ENCODE measurements at regions not wholly inside any gene's neighbourhood (a gene's known extent, or its start where the extent isn't known, plus 50 kb on each side); places are given as distances from the start of the nearest gene placed in this dataset.

DNA sequence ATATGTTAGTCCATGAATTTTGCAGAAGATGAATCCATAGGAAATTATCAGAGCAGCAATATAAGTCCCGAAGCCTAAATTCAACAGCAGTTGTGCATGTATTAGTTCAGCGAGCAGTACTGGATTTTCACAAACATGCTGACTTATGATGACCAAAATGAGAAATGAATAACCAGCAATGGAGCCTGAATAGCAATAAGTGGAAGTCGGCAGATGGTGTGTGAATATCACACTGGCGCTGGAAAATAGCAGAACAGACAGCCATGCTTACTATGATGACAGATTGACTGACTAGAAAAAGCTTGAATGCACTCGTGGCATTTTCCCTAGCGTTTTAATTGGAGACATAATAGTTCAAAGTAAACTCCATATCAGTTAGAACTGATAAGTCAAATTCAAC is 1114.5 kb downstream of the DSC3 start:
- H3K36me3 Mint-ChIP-seq: no peaks in the 10 kb centered on the region
- H3K9me3 Mint-ChIP-seq: peaks cover 9 to 33% (median 24%) of the 10 kb centered on the region in 6 donors
- H3K27ac Mint-ChIP-seq: no peak overlapping the region
- no peak for DNase-seq
- H3K4me3 Mint-ChIP-seq: no peak overlapping the region
- H3K4me1 Mint-ChIP-seq: no peaks in the 10 kb centered on the region
- H3K27me3 Mint-ChIP-seq (ENCODE audit: low read depth in 3 of 3): no peaks in the 10 kb centered on the region

DNA sequence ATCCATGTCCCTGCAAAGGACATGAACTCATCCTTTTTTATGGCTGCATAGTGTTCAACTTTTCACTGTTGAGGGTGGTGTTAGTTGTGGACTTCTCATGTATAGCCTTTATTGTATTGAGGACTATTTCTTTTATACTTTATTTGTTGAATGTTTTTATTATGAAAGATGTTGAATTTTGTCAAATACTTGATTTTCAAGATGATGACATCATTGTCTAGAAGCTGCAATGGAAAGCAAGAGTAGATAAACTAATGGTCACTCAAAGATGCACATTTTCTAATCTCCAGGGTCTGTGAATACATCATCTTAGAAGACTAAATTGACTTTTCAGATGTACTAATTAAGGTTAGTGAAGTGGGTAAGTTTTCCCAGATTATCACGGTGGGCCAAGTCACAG is 1117.0 kb downstream of the DSC3 start:
- H3K9me3 Mint-ChIP-seq: peaks cover 5 to 32% (median 22%) of the 10 kb centered on the region in 6 donors
- no peak overlapping the region for H3K27ac Mint-ChIP-seq
- no peaks in the 10 kb centered on the region for H3K27me3 Mint-ChIP-seq (ENCODE audit: low read depth in 3 of 3)
- no peak for DNase-seq
- no peaks in the 10 kb centered on the region for H3K4me1 Mint-ChIP-seq
- H3K36me3 Mint-ChIP-seq: no peaks in the 10 kb centered on the region
- no peak overlapping the region for H3K4me3 Mint-ChIP-seq

DNA sequence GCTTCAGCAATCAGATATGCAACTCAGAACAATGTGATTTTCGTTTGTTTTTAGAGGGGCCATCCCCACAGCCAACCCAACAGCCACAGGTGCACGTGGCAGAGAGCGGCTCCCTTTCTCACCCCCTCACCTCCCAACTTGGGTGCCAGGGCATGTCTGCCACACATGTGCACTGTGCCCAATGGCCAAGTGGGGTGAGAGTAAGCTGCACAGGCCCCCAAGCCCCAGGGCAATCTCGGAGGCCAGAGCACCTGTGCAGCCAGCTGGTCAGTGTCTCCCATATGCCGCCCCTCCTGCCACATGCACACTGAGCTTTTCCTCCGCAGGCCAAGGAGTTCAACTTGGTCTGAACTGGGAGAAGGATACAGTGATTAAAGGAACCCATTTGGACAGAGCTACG is 1130.2 kb downstream of the DSC3 start:
- H3K4me1 Mint-ChIP-seq: no peaks in the 10 kb centered on the region
- H3K27ac Mint-ChIP-seq: no peak overlapping the region
- H3K4me3 Mint-ChIP-seq: no peak overlapping the region
- no peak for DNase-seq
- no peaks in the 10 kb centered on the region for H3K27me3 Mint-ChIP-seq (ENCODE audit: low read depth in 3 of 3)
- H3K9me3 Mint-ChIP-seq: peaks cover 2 to 62% (median 25%) of the 10 kb centered on the region in 6 donors
- H3K36me3 Mint-ChIP-seq: peaks cover 0 to 4% (median 0%) of the 10 kb centered on the region in 3 donors

DNA sequence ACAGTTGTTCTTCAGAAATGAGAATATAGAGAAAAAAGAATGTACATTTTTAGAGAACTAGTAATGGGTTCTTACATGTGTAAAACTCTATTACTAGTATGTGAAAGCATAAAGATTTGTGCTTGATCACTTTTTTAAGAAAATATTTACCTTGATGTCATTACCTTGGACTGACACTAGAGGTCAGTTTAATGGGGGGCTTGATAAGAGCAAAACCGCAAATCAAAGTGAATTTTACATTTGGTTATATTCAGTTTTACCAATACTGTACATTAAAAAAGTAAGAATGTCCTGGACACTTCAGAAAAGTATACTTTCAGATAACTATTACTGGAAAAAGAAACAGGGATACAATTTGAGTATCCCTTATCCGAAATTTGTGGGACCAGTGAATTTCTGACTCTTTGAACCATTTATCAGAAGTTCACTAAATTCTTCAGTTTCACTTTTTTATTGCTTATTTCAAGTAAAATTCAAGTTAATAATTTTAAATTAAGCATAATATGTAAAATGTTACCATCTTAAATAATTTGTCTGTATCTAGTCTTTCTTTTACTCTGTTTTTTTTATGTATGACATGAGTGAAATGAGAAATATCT is 1149.5 kb downstream of the DSC3 start:
- Mint-ChIP-seq H3K9me3 (peaks cover 7 to 24% (median 12%) of the 10 kb centered on the region in 6 donors), H3K27ac (no peak overlapping the region), H3K27me3 (ENCODE audit: low read depth in 3 of 3) (no peaks in the 10 kb centered on the region), H3K36me3 (no peaks in the 10 kb centered on the region), H3K4me3 (no peak overlapping the region), H3K4me1 (no peaks in the 10 kb centered on the region)
- DNase-seq: no peak

DNA sequence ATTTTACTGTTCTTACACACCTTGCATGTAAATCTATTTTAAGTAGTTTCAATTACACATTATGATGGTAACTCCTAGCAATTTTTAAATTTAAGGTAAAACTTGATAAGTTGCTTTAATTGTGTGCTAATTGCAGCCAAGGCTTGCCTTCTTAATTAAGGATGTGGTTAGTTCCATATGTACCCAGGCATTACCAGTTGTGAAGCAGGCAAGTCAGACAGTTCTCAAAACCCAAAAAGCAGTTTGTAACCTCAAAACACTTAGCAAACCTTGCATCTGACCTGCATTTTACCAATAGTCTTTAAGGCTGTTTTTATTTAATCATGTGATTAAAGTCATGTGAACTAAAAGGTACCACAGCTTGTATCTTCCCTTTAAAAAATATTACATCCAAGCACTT is 1159.4 kb downstream of the DSC3 start:
- no peak for DNase-seq
- H3K27me3 Mint-ChIP-seq (ENCODE audit: low read depth in 3 of 3): no peaks in the 10 kb centered on the region
- peaks cover 0 to 25% (median 4%) of the 10 kb centered on the region in 6 donors for H3K9me3 Mint-ChIP-seq
- H3K36me3 Mint-ChIP-seq: no peaks in the 10 kb centered on the region
- no peaks in the 10 kb centered on the region for H3K4me1 Mint-ChIP-seq
- no peak overlapping the region for H3K4me3 Mint-ChIP-seq
- H3K27ac Mint-ChIP-seq: no peak overlapping the region

DNA sequence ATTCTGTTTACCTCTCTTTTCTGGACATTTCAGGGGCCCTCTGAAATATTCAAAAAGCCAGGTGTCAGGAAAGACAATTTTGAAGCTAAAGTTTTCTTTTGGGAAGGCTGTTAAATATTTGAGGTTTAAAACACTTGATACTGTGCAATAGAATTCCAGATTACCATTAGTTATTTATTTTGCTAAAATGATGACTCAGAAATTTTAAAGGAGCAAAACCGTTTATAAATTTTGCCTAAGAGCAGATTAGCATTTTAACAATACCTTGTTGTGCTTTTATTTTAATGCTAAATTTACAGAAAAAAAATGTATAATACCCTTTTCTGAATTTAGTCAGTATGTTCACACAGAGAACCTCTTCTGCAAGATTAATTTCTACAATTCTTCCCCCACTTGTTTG is 1159.9 kb downstream of the DSC3 start:
- Mint-ChIP-seq H3K36me3 (no peaks in the 10 kb centered on the region), H3K27ac (no peak overlapping the region), H3K4me1 (no peaks in the 10 kb centered on the region), H3K4me3 (no peak overlapping the region), H3K9me3 (peaks cover 0 to 26% (median 4%) of the 10 kb centered on the region in 6 donors), H3K27me3 (ENCODE audit: low read depth in 3 of 3) (no peaks in the 10 kb centered on the region)
- no peak for DNase-seq

DNA sequence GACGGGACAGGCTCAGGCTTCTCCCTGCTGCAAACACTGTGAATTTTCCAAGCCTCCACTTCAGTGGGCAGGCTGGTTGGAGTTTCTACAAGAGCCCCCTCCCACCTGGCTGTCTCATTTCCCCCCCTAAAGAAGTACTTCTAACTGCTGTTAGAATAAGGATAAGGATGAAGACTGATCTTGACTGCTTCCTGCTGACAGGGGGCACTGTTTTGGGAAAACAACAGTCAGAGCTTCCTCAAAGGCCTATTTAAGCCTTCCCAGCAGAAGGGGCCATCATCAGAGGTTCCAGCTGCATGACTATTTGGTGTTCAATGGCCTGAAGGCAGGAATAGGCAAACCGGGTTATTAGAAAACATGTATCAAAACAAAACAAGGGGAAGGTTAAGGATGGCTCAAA is 1162.8 kb downstream of the DSC3 start:
- no peaks in the 10 kb centered on the region for H3K27me3 Mint-ChIP-seq (ENCODE audit: low read depth in 3 of 3)
- no peaks in the 10 kb centered on the region for H3K4me1 Mint-ChIP-seq
- H3K9me3 Mint-ChIP-seq: peaks cover 0 to 27% (median 6%) of the 10 kb centered on the region in 6 donors
- no peaks in the 10 kb centered on the region for H3K36me3 Mint-ChIP-seq
- H3K27ac Mint-ChIP-seq: no peak overlapping the region
- no peak for DNase-seq
- H3K4me3 Mint-ChIP-seq: no peak overlapping the region

DNA sequence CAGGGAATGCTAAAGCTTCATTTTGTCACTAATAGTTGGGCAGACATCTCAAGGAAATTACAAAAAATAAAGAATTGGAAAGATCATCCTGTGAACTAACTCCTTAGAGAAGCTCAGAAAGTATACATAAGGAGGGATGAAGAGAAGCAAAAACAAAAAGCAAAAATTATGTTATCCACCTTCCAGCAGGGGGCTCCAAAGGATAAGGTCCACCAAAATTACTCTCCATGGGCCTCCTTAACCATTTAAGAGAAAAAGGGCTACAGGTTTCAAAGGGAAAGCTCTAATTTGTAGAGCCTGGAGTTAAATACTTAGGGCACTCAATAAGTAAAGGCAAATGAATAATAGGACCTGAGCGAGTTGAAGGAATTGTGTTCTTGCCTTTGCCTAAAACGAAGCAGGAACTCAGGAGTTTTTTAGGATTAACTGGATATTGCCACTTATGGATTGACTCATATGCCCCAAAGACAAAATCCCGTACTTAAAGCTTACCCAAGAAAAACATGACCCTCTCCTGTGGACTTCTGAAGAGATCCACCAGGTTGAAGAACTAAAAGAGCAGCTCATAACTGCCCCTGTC is 1167.9 kb downstream of the DSC3 start:
- no peak overlapping the region for H3K4me3 Mint-ChIP-seq
- H3K9me3 Mint-ChIP-seq: peaks cover 0 to 32% (median 5%) of the 10 kb centered on the region in 6 donors
- H3K27me3 Mint-ChIP-seq (ENCODE audit: low read depth in 3 of 3): peaks cover 0 to 2% (median 0%) of the 10 kb centered on the region in 3 donors
- H3K36me3 Mint-ChIP-seq: no peaks in the 10 kb centered on the region
- no peaks in the 10 kb centered on the region for H3K4me1 Mint-ChIP-seq
- no peak overlapping the region for H3K27ac Mint-ChIP-seq
- DNase-seq: no peak

DNA sequence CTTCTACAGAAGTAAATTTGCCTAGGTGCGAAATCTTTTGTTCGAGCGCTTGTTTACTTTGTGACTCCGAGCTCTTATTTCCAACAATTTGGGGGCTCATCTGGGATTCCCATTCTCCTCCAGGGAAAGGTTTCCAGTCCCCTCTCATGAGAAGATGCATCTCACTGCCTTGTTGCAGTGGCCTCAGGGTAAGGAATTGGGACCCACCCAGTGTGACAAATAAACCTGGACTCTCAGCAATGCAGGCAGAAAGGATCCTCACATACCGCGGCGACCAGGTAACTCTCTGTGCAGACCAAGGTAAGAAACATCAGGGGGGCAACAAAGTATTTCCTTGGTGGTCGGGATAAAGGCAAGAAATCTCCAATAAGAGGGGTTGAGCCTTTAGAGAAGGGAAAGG is 1169.3 kb downstream of the DSC3 start:
- Mint-ChIP-seq H3K27ac (no peak overlapping the region), H3K4me1 (no peaks in the 10 kb centered on the region), H3K27me3 (ENCODE audit: low read depth in 3 of 3) (peaks cover 0 to 2% (median 0%) of the 10 kb centered on the region in 3 donors), H3K9me3 (peaks cover 0 to 25% (median 5%) of the 10 kb centered on the region in 6 donors), H3K4me3 (no peak overlapping the region), H3K36me3 (no peaks in the 10 kb centered on the region)
- no peak for DNase-seq

DNA sequence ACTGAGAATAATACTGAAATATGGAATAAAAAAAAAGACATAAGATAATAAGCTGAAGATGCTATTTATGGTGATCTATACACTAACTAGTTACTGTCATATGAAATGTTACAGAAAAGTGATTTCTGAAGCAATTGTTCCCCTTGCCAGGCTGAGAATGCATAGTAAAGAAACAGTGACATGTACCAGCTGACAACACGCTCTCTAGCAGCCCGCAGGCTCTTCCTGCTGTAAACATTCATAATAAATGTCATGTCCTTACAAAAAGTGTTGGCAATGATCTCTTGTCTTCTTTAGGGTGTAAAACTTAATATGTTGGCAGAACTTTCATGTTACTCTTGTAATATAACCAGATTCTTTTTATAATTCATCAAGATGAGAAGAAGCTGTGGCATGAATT is 1171.3 kb downstream of the DSC3 start:
- no peaks in the 10 kb centered on the region for H3K4me1 Mint-ChIP-seq
- H3K27ac Mint-ChIP-seq: no peak overlapping the region
- DNase-seq: no peak
- H3K4me3 Mint-ChIP-seq: no peak overlapping the region
- H3K9me3 Mint-ChIP-seq: peaks cover 0 to 24% (median 3%) of the 10 kb centered on the region in 6 donors
- H3K36me3 Mint-ChIP-seq: no peaks in the 10 kb centered on the region
- H3K27me3 Mint-ChIP-seq (ENCODE audit: low read depth in 3 of 3): peaks cover 0 to 2% (median 0%) of the 10 kb centered on the region in 3 donors

DNA sequence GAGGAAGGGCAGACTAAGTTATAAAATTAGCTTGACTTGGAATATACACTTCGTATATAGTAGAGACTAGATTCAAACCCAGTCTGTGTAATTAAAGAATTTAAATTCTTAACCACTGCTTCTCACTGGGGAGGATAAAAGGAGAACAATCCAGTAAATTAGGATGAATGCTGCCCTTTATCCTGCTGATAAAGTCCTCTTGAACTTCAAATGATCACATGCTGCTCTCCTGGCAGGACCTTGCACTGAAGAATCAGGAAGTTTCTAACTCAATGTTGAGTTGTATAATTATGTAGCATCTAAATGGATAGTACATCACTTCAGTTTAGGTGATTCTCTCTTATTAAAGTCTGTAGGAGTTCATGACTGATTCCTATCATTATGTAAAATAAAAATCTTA is 1179.7 kb downstream of the DSC3 start:
- Mint-ChIP-seq H3K27ac (no peak overlapping the region), H3K27me3 (ENCODE audit: low read depth in 3 of 3) (no peaks in the 10 kb centered on the region), H3K4me3 (no peak overlapping the region), H3K9me3 (peaks cover 0 to 23% (median 4%) of the 10 kb centered on the region in 6 donors), H3K4me1 (no peaks in the 10 kb centered on the region), H3K36me3 (no peaks in the 10 kb centered on the region)
- DNase-seq: no peak

DNA sequence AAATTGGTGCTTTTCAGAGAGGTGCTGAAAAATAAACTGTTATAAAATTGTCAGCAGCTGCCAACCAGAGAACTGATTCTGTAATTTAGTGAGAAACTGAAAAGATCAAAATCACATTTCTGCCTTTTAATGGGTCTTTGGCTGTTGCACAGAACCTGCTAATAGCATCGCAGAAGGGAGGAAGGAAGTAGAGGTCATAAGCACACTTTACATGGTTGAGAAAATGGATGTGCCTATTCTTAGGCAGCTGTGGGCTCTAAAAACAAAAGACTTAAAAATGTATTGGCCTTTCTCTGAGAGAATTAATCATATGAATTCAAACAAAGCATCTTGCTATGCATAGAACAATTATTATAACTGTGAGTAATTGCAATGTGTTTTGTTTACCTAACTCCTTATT is 1186.9 kb downstream of the DSC3 start:
- no peak for DNase-seq
- Mint-ChIP-seq H3K27ac (no peak overlapping the region), H3K4me3 (no peak overlapping the region), H3K9me3 (peaks cover 4 to 37% (median 14%) of the 10 kb centered on the region in 6 donors), H3K4me1 (no peaks in the 10 kb centered on the region), H3K36me3 (no peaks in the 10 kb centered on the region), H3K27me3 (ENCODE audit: low read depth in 3 of 3) (no peaks in the 10 kb centered on the region)

DNA sequence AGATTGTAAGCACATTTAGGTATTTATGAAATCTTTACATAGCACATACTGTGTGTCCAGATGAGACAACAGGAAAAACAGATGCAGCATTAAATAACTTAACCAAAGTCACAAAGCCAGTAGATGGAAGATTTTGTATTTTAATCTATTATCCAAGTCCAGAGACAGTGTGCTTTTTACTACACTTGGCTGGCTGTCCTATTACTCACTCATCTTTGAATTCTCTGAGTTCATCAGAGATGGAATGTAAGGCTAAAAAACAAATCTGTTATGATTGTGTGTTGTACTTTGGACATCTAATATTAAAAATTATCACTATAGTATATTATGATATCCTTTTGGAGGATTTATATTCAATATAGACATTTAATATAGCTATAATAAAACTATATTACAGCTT is 1189.4 kb downstream of the DSC3 start:
- Mint-ChIP-seq H3K4me3 (no peak overlapping the region), H3K9me3 (peaks cover 3 to 36% (median 16%) of the 10 kb centered on the region in 6 donors), H3K27ac (no peak overlapping the region), H3K36me3 (no peaks in the 10 kb centered on the region), H3K4me1 (no peaks in the 10 kb centered on the region), H3K27me3 (ENCODE audit: low read depth in 3 of 3) (peaks cover 0 to 2% (median 0%) of the 10 kb centered on the region in 3 donors)
- DNase-seq: no peak

DNA sequence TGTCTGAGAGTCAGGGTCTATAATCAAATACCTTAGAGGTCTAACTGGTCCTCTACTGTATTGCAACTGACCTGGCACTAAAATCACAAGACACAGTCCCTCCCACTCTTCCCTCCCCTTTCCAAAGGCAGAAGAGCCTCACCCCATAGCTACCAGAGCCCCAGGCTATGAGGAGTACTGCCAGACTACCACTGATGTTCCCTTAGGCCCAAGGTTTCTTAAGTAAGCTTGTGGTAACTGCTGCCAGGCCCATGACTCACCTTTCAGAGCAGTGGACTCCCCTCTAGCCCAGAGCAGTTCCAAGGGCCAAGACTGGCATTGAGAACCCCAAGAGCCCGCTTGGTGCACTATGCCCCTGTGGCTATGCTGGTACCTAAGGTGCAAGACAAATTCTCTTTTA is 1193.4 kb downstream of the DSC3 start:
- Mint-ChIP-seq H3K36me3 (no peaks in the 10 kb centered on the region), H3K27me3 (ENCODE audit: low read depth in 3 of 3) (peaks cover 0 to 2% (median 0%) of the 10 kb centered on the region in 3 donors), H3K9me3 (peaks cover 10 to 44% (median 18%) of the 10 kb centered on the region in 6 donors), H3K4me1 (no peaks in the 10 kb centered on the region), H3K4me3 (no peak overlapping the region), H3K27ac (no peak overlapping the region)
- no peak for DNase-seq

DNA sequence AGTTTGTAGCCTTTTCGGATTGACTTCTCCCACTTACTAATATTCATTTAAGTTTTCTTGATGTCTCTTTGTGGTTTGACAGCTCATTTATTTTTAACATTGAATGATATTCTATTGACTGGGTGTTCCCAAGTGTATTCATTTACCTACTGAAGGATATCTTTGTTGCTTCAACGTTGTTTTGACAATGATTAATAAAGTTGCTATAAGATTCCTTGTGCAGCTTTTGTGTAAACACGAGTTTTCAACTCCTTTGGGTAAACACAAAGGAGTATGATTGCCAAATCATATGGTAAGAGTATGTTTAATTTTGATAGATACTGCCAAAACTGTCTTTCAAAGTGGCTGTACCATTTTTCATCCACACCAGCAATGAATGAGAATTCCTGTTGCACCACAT is 1200.9 kb downstream of the DSC3 start:
- H3K27ac Mint-ChIP-seq: no peak overlapping the region
- peaks cover 2 to 27% (median 11%) of the 10 kb centered on the region in 6 donors for H3K9me3 Mint-ChIP-seq
- H3K4me1 Mint-ChIP-seq: no peaks in the 10 kb centered on the region

More for the DNA sequence above, 1200.9 kb downstream of the DSC3 start:
- Mint-ChIP-seq H3K36me3 (no peaks in the 10 kb centered on the region), H3K27me3 (ENCODE audit: low read depth in 3 of 3) (no peaks in the 10 kb centered on the region), H3K4me3 (no peak overlapping the region)
- DNase-seq: no peak
